ENCODE measurements at regions not wholly inside any gene's neighbourhood (a gene's known extent, or its start where the extent isn't known, plus 50 kb on each side); places are given as distances from the start of the nearest gene placed in this dataset.

- no peaks in the 10 kb centered on the region for H3K9me3 Mint-ChIP-seq (ENCODE audit: unreplicated experiment)
- no peak overlapping the region for H3K4me3 Mint-ChIP-seq (ENCODE audit: unreplicated experiment)
- DNase-seq (ENCODE audit: low spot score): no peak
Measured at GRCh38 chr16:86883583-86884389, 305.4 kb downstream of the FOXL1 start.

GRCh38 chr16:86884390-86884650 is 306.0 kb downstream of the FOXL1 start:
- no peaks in the 10 kb centered on the region for H3K36me3 Mint-ChIP-seq (ENCODE audit: low read depth, unreplicated experiment)
- TF ChIP-seq CTCF (IDR thresholded peaks at IDR 0.05; ENCODE audit: unreplicated experiment): no peak
- no peak for DNase-seq (ENCODE audit: low spot score)
- no peak overlapping the region for H3K4me3 Mint-ChIP-seq (ENCODE audit: unreplicated experiment)
- peaks cover 7% of the 10 kb centered on the region for H3K4me1 Mint-ChIP-seq (ENCODE audit: unreplicated experiment)
- H3K27ac Mint-ChIP-seq (ENCODE audit: unreplicated experiment): no peak overlapping the region
- H3K27me3 Mint-ChIP-seq (ENCODE audit: unreplicated experiment): peaks cover 7% of the 10 kb centered on the region
- peaks cover 4% of the 10 kb centered on the region for H3K9me3 Mint-ChIP-seq (ENCODE audit: unreplicated experiment)

More at GRCh38 chr16:86883583-86884389, 305.4 kb downstream of the FOXL1 start:
- no peaks in the 10 kb centered on the region for H3K36me3 Mint-ChIP-seq (ENCODE audit: low read depth, unreplicated experiment)
- H3K27me3 Mint-ChIP-seq (ENCODE audit: unreplicated experiment): peaks cover 7% of the 10 kb centered on the region
- no peak overlapping the region for H3K27ac Mint-ChIP-seq (ENCODE audit: unreplicated experiment)
- no peak for TF ChIP-seq CTCF (IDR thresholded peaks at IDR 0.05; ENCODE audit: unreplicated experiment)
- H3K4me1 Mint-ChIP-seq (ENCODE audit: unreplicated experiment): peaks cover 8% of the 10 kb centered on the region

- Mint-ChIP-seq H3K4me3 (ENCODE audit: unreplicated experiment) (no peak overlapping the region), H3K27me3 (ENCODE audit: unreplicated experiment) (peaks cover 4% of the 10 kb centered on the region), H3K9me3 (ENCODE audit: unreplicated experiment) (peaks cover 4% of the 10 kb centered on the region), H3K4me1 (ENCODE audit: unreplicated experiment) (peaks cover 7% of the 10 kb centered on the region), H3K36me3 (ENCODE audit: low read depth, unreplicated experiment) (no peaks in the 10 kb centered on the region), H3K27ac (ENCODE audit: unreplicated experiment) (no peak overlapping the region)
- DNase-seq (ENCODE audit: low spot score): no peak
- TF ChIP-seq CTCF (IDR thresholded peaks at IDR 0.05; ENCODE audit: unreplicated experiment): no peak
Measured at GRCh38 chr16:86885139-86885538, 306.8 kb downstream of the FOXL1 start.

- Mint-ChIP-seq H3K27me3 (ENCODE audit: unreplicated experiment) (no peaks in the 10 kb centered on the region), H3K36me3 (ENCODE audit: low read depth, unreplicated experiment) (no peaks in the 10 kb centered on the region), H3K27ac (ENCODE audit: unreplicated experiment) (no peak overlapping the region), H3K4me1 (ENCODE audit: unreplicated experiment) (peaks cover 9% of the 10 kb centered on the region), H3K9me3 (ENCODE audit: unreplicated experiment) (peaks cover 4% of the 10 kb centered on the region), H3K4me3 (ENCODE audit: unreplicated experiment) (no peak overlapping the region)
- DNase-seq (ENCODE audit: low spot score): no peak
- no peak for TF ChIP-seq CTCF (IDR thresholded peaks at IDR 0.05; ENCODE audit: unreplicated experiment)
Measured at GRCh38 chr16:86886651-86887050, 308.3 kb downstream of the FOXL1 start.

- TF ChIP-seq CTCF (IDR thresholded peaks at IDR 0.05; ENCODE audit: unreplicated experiment): no peak
- DNase-seq (ENCODE audit: low spot score): no peak
- Mint-ChIP-seq H3K27ac (ENCODE audit: unreplicated experiment) (no peak overlapping the region), H3K9me3 (ENCODE audit: unreplicated experiment) (peaks cover 4% of the 10 kb centered on the region), H3K36me3 (ENCODE audit: low read depth, unreplicated experiment) (no peaks in the 10 kb centered on the region), H3K4me3 (ENCODE audit: unreplicated experiment) (no peak overlapping the region), H3K27me3 (ENCODE audit: unreplicated experiment) (no peaks in the 10 kb centered on the region), H3K4me1 (ENCODE audit: unreplicated experiment) (peaks cover 9% of the 10 kb centered on the region)
Measured at GRCh38 chr16:86887416-86887815, 309.1 kb downstream of the FOXL1 start.

Data from endothelial cell (in vitro differentiated cells).